ENCODE measurements at regions not wholly inside any gene's neighbourhood (a gene's known extent, or its start where the extent isn't known, plus 50 kb on each side); places are given as distances from the start of the nearest gene placed in this dataset.

- H3K9me3 Mint-ChIP-seq (ENCODE audit: unreplicated experiment) = no peaks in the 10 kb centered on the region
- H3K36me3 Mint-ChIP-seq (ENCODE audit: unreplicated experiment) = no peaks in the 10 kb centered on the region
- no peak overlapping the region for H3K27ac Mint-ChIP-seq (ENCODE audit: unreplicated experiment)
- no peak for TF ChIP-seq CTCF (IDR thresholded peaks at IDR 0.05; ENCODE audit: partially characterized antibody, unreplicated experiment)
- no peak overlapping the region for H3K4me3 Mint-ChIP-seq (ENCODE audit: unreplicated experiment)
- H3K4me1 Mint-ChIP-seq (ENCODE audit: low read depth, unreplicated experiment) = peaks cover 5% of the 10 kb centered on the region
- no peak for DNase-seq
- H3K27me3 Mint-ChIP-seq (ENCODE audit: unreplicated experiment) = peaks cover 4% of the 10 kb centered on the region
Observed at GRCh38 chr13:91184244-91184926, 163.1 kb upstream of the MIR17HG start.

GRCh38 chr13:91185294-91185863, 162.1 kb upstream of the MIR17HG start:
- no peak overlapping the region for H3K27ac Mint-ChIP-seq (ENCODE audit: unreplicated experiment)
- H3K9me3 Mint-ChIP-seq (ENCODE audit: unreplicated experiment) = no peaks in the 10 kb centered on the region
- no peaks in the 10 kb centered on the region for H3K36me3 Mint-ChIP-seq (ENCODE audit: unreplicated experiment)
- H3K4me1 Mint-ChIP-seq (ENCODE audit: low read depth, unreplicated experiment) = peaks cover 5% of the 10 kb centered on the region
- no peak for TF ChIP-seq CTCF (IDR thresholded peaks at IDR 0.05; ENCODE audit: partially characterized antibody, unreplicated experiment)
- H3K4me3 Mint-ChIP-seq (ENCODE audit: unreplicated experiment) = no peak overlapping the region
- no peak for DNase-seq
- peaks cover 4% of the 10 kb centered on the region for H3K27me3 Mint-ChIP-seq (ENCODE audit: unreplicated experiment)

GRCh38 chr13:91187522-91187921, 160.0 kb upstream of the MIR17HG start:
- H3K27me3 Mint-ChIP-seq (ENCODE audit: unreplicated experiment) = no peaks in the 10 kb centered on the region
- H3K4me1 Mint-ChIP-seq (ENCODE audit: low read depth, unreplicated experiment) = peaks cover 5% of the 10 kb centered on the region
- TF ChIP-seq CTCF (IDR thresholded peaks at IDR 0.05; ENCODE audit: partially characterized antibody, unreplicated experiment) = no peak
- no peak overlapping the region for H3K4me3 Mint-ChIP-seq (ENCODE audit: unreplicated experiment)
- no peak overlapping the region for H3K27ac Mint-ChIP-seq (ENCODE audit: unreplicated experiment)
- H3K9me3 Mint-ChIP-seq (ENCODE audit: unreplicated experiment) = no peaks in the 10 kb centered on the region
- H3K36me3 Mint-ChIP-seq (ENCODE audit: unreplicated experiment) = no peaks in the 10 kb centered on the region
- DNase-seq = no peak

GRCh38 chr13:91189506-91189905, 158.0 kb upstream of the MIR17HG start:
- H3K27ac Mint-ChIP-seq (ENCODE audit: unreplicated experiment) = no peak overlapping the region
- H3K9me3 Mint-ChIP-seq (ENCODE audit: unreplicated experiment) = no peaks in the 10 kb centered on the region
- peaks cover 2% of the 10 kb centered on the region for H3K27me3 Mint-ChIP-seq (ENCODE audit: unreplicated experiment)
- H3K36me3 Mint-ChIP-seq (ENCODE audit: unreplicated experiment) = no peaks in the 10 kb centered on the region
- no peak overlapping the region for H3K4me3 Mint-ChIP-seq (ENCODE audit: unreplicated experiment)
- H3K4me1 Mint-ChIP-seq (ENCODE audit: low read depth, unreplicated experiment) = peaks cover under 1% of the 10 kb centered on the region
- DNase-seq = no peak
- TF ChIP-seq CTCF (IDR thresholded peaks at IDR 0.05; ENCODE audit: partially characterized antibody, unreplicated experiment) = no peak

- no peaks in the 10 kb centered on the region for H3K36me3 Mint-ChIP-seq (ENCODE audit: unreplicated experiment)
- no peak for TF ChIP-seq CTCF (IDR thresholded peaks at IDR 0.05; ENCODE audit: partially characterized antibody, unreplicated experiment)
- no peak overlapping the region for H3K4me3 Mint-ChIP-seq (ENCODE audit: unreplicated experiment)
- no peak for DNase-seq
- no peak overlapping the region for H3K27ac Mint-ChIP-seq (ENCODE audit: unreplicated experiment)
- H3K27me3 Mint-ChIP-seq (ENCODE audit: unreplicated experiment) = peaks cover 2% of the 10 kb centered on the region
- H3K4me1 Mint-ChIP-seq (ENCODE audit: low read depth, unreplicated experiment) = no peaks in the 10 kb centered on the region
- H3K9me3 Mint-ChIP-seq (ENCODE audit: unreplicated experiment) = no peaks in the 10 kb centered on the region
Observed at GRCh38 chr13:91193358-91193757, 154.1 kb upstream of the MIR17HG start.
